Progenitor cell of endocrine pancreas (in vitro differentiated cells): ENCODE measurements at regions not wholly inside any gene's neighbourhood (a gene's known extent, or its start where the extent isn't known, plus 50 kb on each side); places are given as distances from the start of the nearest gene placed in this dataset.

Experiments used
- DNase-seq: peaks from one replicate; pipeline ENCODE4 v3.0.0; 2021; ENCODE audit warnings: low spot score; ENCODE audit not compliant: unreplicated experiment
- H3K27ac Mint-ChIP-seq: 2 replicates; pipeline ENCODE4 v1.8.0; 2021; ENCODE audit warnings: mild to moderate bottlenecking, moderate library complexity, mixed read lengths
- H3K27me3 Mint-ChIP-seq: 2 replicates; pipeline ENCODE4 v1.8.0; 2021; ENCODE audit warnings: mixed read lengths
- H3K36me3 Mint-ChIP-seq: 2 replicates; pipeline ENCODE4 v1.8.0; 2022; ENCODE audit warnings: mixed read lengths; ENCODE audit not compliant: insufficient read depth
- H3K4me1 Mint-ChIP-seq: 2 replicates; pipeline ENCODE4 v1.8.0; 2021; ENCODE audit warnings: low read depth, mixed read lengths
- H3K4me3 Mint-ChIP-seq: 2 replicates; pipeline ENCODE4 v1.8.0; 2021; ENCODE audit warnings: low read depth, mild to moderate bottlenecking, moderate library complexity, mixed read lengths
- H3K9me3 Mint-ChIP-seq: 2 replicates; pipeline ENCODE4 v1.8.0; 2021; ENCODE audit warnings: low read depth, mixed read lengths
- TF ChIP-seq, protein P1 (sequence below): fragments of 200-600 bp; sonication (generic); IDR thresholded peaks from one replicate; pipeline ENCODE4 v1.5.0; 2021; ENCODE audit warnings: antibody characterized with exemption, mild to moderate bottlenecking; ENCODE audit not compliant: unreplicated experiment

DNA sequence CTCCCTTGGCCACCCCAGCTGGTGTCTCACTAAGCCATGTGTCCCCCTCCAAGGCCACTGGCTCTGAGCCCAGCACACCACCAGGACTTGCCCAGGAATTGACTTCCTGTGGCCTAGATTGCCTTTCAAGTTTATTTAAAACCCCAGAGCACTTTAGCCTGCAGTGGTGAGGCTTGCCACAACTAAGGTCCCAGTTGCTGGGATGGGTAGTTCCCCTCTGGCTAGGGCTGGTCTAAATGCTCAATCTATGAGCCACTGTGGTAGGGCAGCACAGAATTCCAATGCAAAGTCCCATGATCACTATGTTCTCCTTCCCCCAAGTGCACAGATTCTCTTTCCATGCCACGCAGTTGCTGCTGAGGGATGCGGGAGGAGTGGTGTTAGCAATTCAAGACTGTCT lies 61.1 kb upstream of the HCCS start:
- H3K4me1 Mint-ChIP-seq = peaks cover 6% of the 10 kb centered on the region
- no peak overlapping the region for H3K4me3 Mint-ChIP-seq
- no peak overlapping the region for H3K27ac Mint-ChIP-seq
- peaks cover 2% of the 10 kb centered on the region for H3K36me3 Mint-ChIP-seq
- DNase-seq = no peak
- H3K9me3 Mint-ChIP-seq = peaks cover 36% of the 10 kb centered on the region
- TF ChIP-seq, protein P1, sequence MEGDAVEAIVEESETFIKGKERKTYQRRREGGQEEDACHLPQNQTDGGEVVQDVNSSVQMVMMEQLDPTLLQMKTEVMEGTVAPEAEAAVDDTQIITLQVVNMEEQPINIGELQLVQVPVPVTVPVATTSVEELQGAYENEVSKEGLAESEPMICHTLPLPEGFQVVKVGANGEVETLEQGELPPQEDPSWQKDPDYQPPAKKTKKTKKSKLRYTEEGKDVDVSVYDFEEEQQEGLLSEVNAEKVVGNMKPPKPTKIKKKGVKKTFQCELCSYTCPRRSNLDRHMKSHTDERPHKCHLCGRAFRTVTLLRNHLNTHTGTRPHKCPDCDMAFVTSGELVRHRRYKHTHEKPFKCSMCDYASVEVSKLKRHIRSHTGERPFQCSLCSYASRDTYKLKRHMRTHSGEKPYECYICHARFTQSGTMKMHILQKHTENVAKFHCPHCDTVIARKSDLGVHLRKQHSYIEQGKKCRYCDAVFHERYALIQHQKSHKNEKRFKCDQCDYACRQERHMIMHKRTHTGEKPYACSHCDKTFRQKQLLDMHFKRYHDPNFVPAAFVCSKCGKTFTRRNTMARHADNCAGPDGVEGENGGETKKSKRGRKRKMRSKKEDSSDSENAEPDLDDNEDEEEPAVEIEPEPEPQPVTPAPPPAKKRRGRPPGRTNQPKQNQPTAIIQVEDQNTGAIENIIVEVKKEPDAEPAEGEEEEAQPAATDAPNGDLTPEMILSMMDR = no peak
- H3K27me3 Mint-ChIP-seq = no peaks in the 10 kb centered on the region

DNA sequence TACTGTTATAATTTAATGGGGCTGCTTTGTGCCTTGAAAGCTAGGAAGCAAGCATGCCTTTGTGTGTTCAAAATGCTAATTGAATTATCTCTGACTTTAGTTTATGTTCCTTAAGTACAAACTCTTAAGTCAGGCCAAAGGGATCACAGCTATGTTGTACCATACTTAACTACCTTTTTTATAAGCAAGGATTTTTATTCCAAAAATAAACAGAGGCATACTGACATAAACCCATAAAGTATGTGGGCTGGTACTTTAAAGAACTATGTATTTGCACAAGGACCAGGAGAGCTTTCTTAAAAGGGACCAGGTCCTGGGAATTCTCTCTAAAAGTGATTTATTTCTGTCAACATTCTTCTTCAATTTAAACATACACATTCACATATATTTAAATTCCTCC lies 57.8 kb upstream of the HCCS start:
- Mint-ChIP-seq H3K9me3 (peaks cover 27% of the 10 kb centered on the region), H3K4me3 (no peak overlapping the region), H3K36me3 (no peaks in the 10 kb centered on the region), H3K4me1 (peaks cover 6% of the 10 kb centered on the region), H3K27ac (no peak overlapping the region), H3K27me3 (no peaks in the 10 kb centered on the region)
- TF ChIP-seq, protein P1 = no peak
- DNase-seq = no peak

DNA sequence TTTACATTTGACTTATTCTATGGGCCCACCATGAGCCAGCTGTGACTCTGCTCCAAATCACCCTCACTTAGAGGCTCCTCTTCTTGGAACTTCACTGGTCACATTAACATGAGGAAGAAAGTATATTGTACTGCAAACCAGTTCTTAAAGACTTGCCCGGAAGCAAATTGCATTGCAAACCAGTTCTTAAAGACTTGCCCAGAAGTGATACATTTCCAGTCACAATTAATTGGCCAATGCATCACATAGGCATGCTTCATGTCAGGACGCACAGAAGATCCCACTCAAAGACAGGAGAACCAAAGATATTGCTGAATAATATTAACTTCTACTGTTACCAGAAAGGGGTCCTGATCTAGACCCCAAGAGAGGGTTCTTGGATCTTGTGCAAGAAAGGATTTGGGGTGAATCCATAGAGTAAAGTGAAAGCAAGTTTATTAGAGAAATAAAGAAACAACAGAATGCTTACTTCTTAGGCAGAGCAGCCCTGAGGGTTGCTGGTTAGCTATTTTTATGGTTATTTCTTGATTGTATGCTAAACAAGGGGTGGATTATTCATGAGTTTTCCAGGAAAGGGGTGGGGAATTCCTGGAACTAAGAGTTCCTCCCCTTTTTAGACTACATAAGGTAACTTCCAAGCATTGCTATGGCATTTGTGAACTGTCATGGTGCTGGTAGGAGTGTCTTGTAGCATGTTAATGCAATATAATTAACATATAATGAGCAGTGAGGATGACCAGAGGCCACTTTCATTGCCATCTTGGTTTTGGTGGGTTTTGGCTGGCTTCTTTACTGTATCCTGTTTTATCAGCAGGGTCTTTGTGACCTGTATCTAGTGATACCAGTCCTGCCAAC lies 54.6 kb upstream of the HCCS start:
- no peak overlapping the region for H3K4me3 Mint-ChIP-seq
- H3K27ac Mint-ChIP-seq = no peak overlapping the region
- peaks cover 31% of the 10 kb centered on the region for H3K9me3 Mint-ChIP-seq
- H3K4me1 Mint-ChIP-seq = peaks cover 8% of the 10 kb centered on the region
- H3K36me3 Mint-ChIP-seq = no peaks in the 10 kb centered on the region
- H3K27me3 Mint-ChIP-seq = no peaks in the 10 kb centered on the region
- no peak for DNase-seq
- TF ChIP-seq, protein P1 = no peak

DNA sequence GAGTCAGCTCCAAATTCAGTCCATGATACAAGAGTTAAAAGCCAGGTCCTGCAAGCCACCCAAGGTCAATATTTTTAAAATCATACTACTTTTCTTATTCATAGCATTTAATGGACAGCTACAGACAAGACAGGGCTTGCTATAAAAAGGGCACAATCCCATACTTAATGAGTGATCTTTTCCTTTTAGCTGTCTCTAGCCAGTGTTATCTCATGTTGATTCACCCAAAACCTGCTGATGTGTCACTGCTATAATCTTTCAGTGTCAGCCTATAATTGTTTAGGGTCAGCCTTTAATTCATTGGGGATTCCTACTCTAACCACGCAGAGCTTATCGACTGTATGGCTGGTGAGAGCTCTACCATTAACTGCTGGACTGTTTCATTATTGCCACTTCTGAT lies 51.2 kb upstream of the HCCS start:
- no peaks in the 10 kb centered on the region for H3K36me3 Mint-ChIP-seq
- peaks cover 2% of the 10 kb centered on the region for H3K4me1 Mint-ChIP-seq
- no peaks in the 10 kb centered on the region for H3K27me3 Mint-ChIP-seq
- TF ChIP-seq, protein P1 = no peak
- H3K4me3 Mint-ChIP-seq = no peak overlapping the region
- no peak for DNase-seq
- H3K27ac Mint-ChIP-seq = no peak overlapping the region
- H3K9me3 Mint-ChIP-seq = peaks cover 25% of the 10 kb centered on the region
